ENCODE measurements at regions not wholly inside any gene's neighbourhood (a gene's known extent, or its start where the extent isn't known, plus 50 kb on each side); places are given as distances from the start of the nearest gene placed in this dataset.

- no peak for DNase-seq
These were observed 50.5 kb upstream of the FBRSL1 start for GRCh38 chr12:132439333-132439904.

- no peak for DNase-seq
These were observed 51.2 kb upstream of the FBRSL1 start for GRCh38 chr12:132438726-132439125.

GRCh38 chr12:132437943-132438700 is 51.8 kb upstream of the FBRSL1 start:
- peak in 2 of 3 donors; percentile 69 to 84 for DNase-seq

- peak in 1 of 3 donors; percentile 72 for DNase-seq
These were observed 52.6 kb upstream of the FBRSL1 start for GRCh38 chr12:132437252-132437932.

- DNase-seq = no peak
These were observed 53.1 kb upstream of the FBRSL1 start for GRCh38 chr12:132436791-132437251.

- DNase-seq = no peak
These were observed 54.3 kb upstream of the FBRSL1 start for GRCh38 chr12:132435486-132436187.

- DNase-seq = no peak
These were observed 56.1 kb upstream of the FBRSL1 start for GRCh38 chr12:132433641-132434395.

GRCh38 chr12:132432721-132433577 is 57.0 kb upstream of the FBRSL1 start:
- peak; percentile 81 to 97 (median 93) for DNase-seq

- no peak for DNase-seq
These were observed 57.7 kb upstream of the FBRSL1 start for GRCh38 chr12:132432126-132432705.

- peak in 2 of 3 donors; percentile 61 to 86 for DNase-seq
These were observed 58.8 kb upstream of the FBRSL1 start for GRCh38 chr12:132430838-132431774.

- DNase-seq = peak; percentile 71 to 86 (median 71)
These were observed 59.9 kb upstream of the FBRSL1 start for GRCh38 chr12:132429946-132430643.

- DNase-seq = peak in 1 of 3 donors; percentile 70
These were observed 60.4 kb upstream of the FBRSL1 start for GRCh38 chr12:132429602-132429945.

GRCh38 chr12:132428936-132429601 is 60.9 kb upstream of the FBRSL1 start:
- DNase-seq = peak in 1 of 3 donors; percentile 79

GRCh38 chr12:132427999-132428935 is 61.7 kb upstream of the FBRSL1 start:
- no peak for DNase-seq

- no peak for DNase-seq
These were observed 62.7 kb upstream of the FBRSL1 start for GRCh38 chr12:132427174-132427768.
